ENCODE measurements at regions not wholly inside any gene's neighbourhood (a gene's known extent, or its start where the extent isn't known, plus 50 kb on each side); places are given as distances from the start of the nearest gene placed in this dataset.

- Histone ChIP-seq H3K4me3 (ENCODE audit: insufficient read depth, low read length) (no peak overlapping the region), H3K9me3 (ENCODE audit: low read depth, low read length) (no peaks in the 10 kb centered on the region), H3K27ac (ENCODE audit: low read depth, low read length) (no peak overlapping the region), H3K27me3 (ENCODE audit: insufficient read depth, low read length) (no peaks in the 10 kb centered on the region), H3K4me2 (ENCODE audit: insufficient read depth, low read length) (no peak overlapping the region), H2AFZ (ENCODE audit: low read length) (no peak overlapping the region), H3K79me2 (ENCODE audit: insufficient read depth, low read length) (no peaks in the 10 kb centered on the region), H4K20me1 (ENCODE audit: insufficient read depth, low read length) (no peaks in the 10 kb centered on the region), H3K36me3 (ENCODE audit: insufficient read depth, low read length) (no peaks in the 10 kb centered on the region), H3K4me1 (ENCODE audit: insufficient read depth, low read length) (peaks cover 22% of the 10 kb centered on the region)
- DNase-seq (ENCODE audit: insufficient read length, low spot score, missing footprints) = no peak
- no peak for TF ChIP-seq CTCF (IDR thresholded peaks at IDR 0.05; ENCODE audit: extremely low read depth, low read depth, low read length)
Observed at GRCh38 chr6:11923621-11924020, 88.5 kb upstream of the HIVEP1 start.

- no peaks in the 10 kb centered on the region for H3K27me3 ChIP-seq (ENCODE audit: insufficient read depth, low read length)
- H2AFZ ChIP-seq (ENCODE audit: low read length) = no peak overlapping the region
- peaks cover 28% of the 10 kb centered on the region for H3K4me1 ChIP-seq (ENCODE audit: insufficient read depth, low read length)
- H3K27ac ChIP-seq (ENCODE audit: low read depth, low read length) = no peak overlapping the region
- H3K36me3 ChIP-seq (ENCODE audit: insufficient read depth, low read length) = no peaks in the 10 kb centered on the region
- no peaks in the 10 kb centered on the region for H4K20me1 ChIP-seq (ENCODE audit: insufficient read depth, low read length)
- H3K4me2 ChIP-seq (ENCODE audit: insufficient read depth, low read length) = no peak overlapping the region
- H3K4me3 ChIP-seq (ENCODE audit: insufficient read depth, low read length) = no peak overlapping the region
- DNase-seq (ENCODE audit: insufficient read length, low spot score, missing footprints) = no peak
- TF ChIP-seq CTCF (IDR thresholded peaks at IDR 0.05; ENCODE audit: extremely low read depth, low read depth, low read length) = no peak
- H3K79me2 ChIP-seq (ENCODE audit: insufficient read depth, low read length) = no peaks in the 10 kb centered on the region
- H3K9me3 ChIP-seq (ENCODE audit: low read depth, low read length) = no peaks in the 10 kb centered on the region
Observed at GRCh38 chr6:11922901-11923300, 89.2 kb upstream of the HIVEP1 start.

GRCh38 chr6:11921751-11922150 is 90.4 kb upstream of the HIVEP1 start:
- Histone ChIP-seq H3K36me3 (ENCODE audit: insufficient read depth, low read length) (no peaks in the 10 kb centered on the region), H3K9me3 (ENCODE audit: low read depth, low read length) (no peaks in the 10 kb centered on the region), H4K20me1 (ENCODE audit: insufficient read depth, low read length) (no peaks in the 10 kb centered on the region), H3K4me1 (ENCODE audit: insufficient read depth, low read length) (peaks cover 31% of the 10 kb centered on the region), H3K27ac (ENCODE audit: low read depth, low read length) (peak overlapping the region; percentile 82), H3K79me2 (ENCODE audit: insufficient read depth, low read length) (no peaks in the 10 kb centered on the region), H3K27me3 (ENCODE audit: insufficient read depth, low read length) (no peaks in the 10 kb centered on the region), H3K4me2 (ENCODE audit: insufficient read depth, low read length) (no peak overlapping the region), H3K4me3 (ENCODE audit: insufficient read depth, low read length) (no peak overlapping the region), H2AFZ (ENCODE audit: low read length) (peak overlapping the region; percentile 77)
- TF ChIP-seq CTCF (IDR thresholded peaks at IDR 0.05; ENCODE audit: extremely low read depth, low read depth, low read length) = no peak
- no peak for DNase-seq (ENCODE audit: insufficient read length, low spot score, missing footprints)

GRCh38 chr6:11921017-11921438 is 91.1 kb upstream of the HIVEP1 start:
- no peak for TF ChIP-seq CTCF (IDR thresholded peaks at IDR 0.05; ENCODE audit: extremely low read depth, low read depth, low read length)
- Histone ChIP-seq H3K27ac (ENCODE audit: low read depth, low read length) (peak overlapping the region; percentile 82), H3K79me2 (ENCODE audit: insufficient read depth, low read length) (no peaks in the 10 kb centered on the region), H3K9me3 (ENCODE audit: low read depth, low read length) (no peaks in the 10 kb centered on the region), H3K4me2 (ENCODE audit: insufficient read depth, low read length) (no peak overlapping the region), H2AFZ (ENCODE audit: low read length) (peak overlapping the region; percentile 77), H4K20me1 (ENCODE audit: insufficient read depth, low read length) (no peaks in the 10 kb centered on the region), H3K36me3 (ENCODE audit: insufficient read depth, low read length) (no peaks in the 10 kb centered on the region), H3K27me3 (ENCODE audit: insufficient read depth, low read length) (no peaks in the 10 kb centered on the region), H3K4me1 (ENCODE audit: insufficient read depth, low read length) (peaks cover 31% of the 10 kb centered on the region), H3K4me3 (ENCODE audit: insufficient read depth, low read length) (no peak overlapping the region)
- peak; percentile 97 for DNase-seq (ENCODE audit: insufficient read length, low spot score, missing footprints)
